ENCODE measurements at regions not wholly inside any gene's neighbourhood (a gene's known extent, or its start where the extent isn't known, plus 50 kb on each side); places are given as distances from the start of the nearest gene placed in this dataset.

GRCh38 chr12:97292588-97292987, 170.0 kb upstream of the RMST start:
- H3K4me3 ChIP-seq (ENCODE audit: low read depth, low read length) = no peak overlapping the region
- H3K4me1 ChIP-seq (ENCODE audit: control insufficient read depth, insufficient read depth, low read length) = no peaks in the 10 kb centered on the region
- POLR2A ChIA-PET = no interaction called here
- CTCF ChIA-PET = no interaction called here
- H3K27ac ChIP-seq (ENCODE audit: extremely low read depth, low read depth, low read length) = no peak overlapping the region
- no peaks in the 10 kb centered on the region for H3K36me3 ChIP-seq (ENCODE audit: control insufficient read depth in 2 of 2, insufficient read depth in 1 of 2, low read length in 2 of 2)
- TF ChIP-seq ZNF501 (tag by site-specific recombination; IDR thresholded peaks at IDR 0.05) (no peak), ZNF155 (tag by site-specific recombination; IDR thresholded peaks at IDR 0.05) (no peak), ZNF514 (tag by site-specific recombination; IDR thresholded peaks at IDR 0.05) (no peak), OSR2 (tag by site-specific recombination; IDR thresholded peaks at IDR 0.05) (no peak), ZNF26 (tag by site-specific recombination; IDR thresholded peaks at IDR 0.05) (no peak), GFI1B (tag by site-specific recombination; IDR thresholded peaks at IDR 0.05) (no peak), ZNF16 (tag by site-specific recombination; IDR thresholded peaks at IDR 0.05; ENCODE audit: low read depth) (no peak), TSHZ1 (tag by site-specific recombination; IDR thresholded peaks at IDR 0.05; ENCODE audit: borderline replicate concordance) (no peak), ZBTB49 (tag by site-specific recombination; IDR thresholded peaks at IDR 0.05; ENCODE audit: low read depth) (no peak)
- no peaks in the 10 kb centered on the region for H3K9me3 ChIP-seq (ENCODE audit: control insufficient read depth, insufficient read depth, low read depth, low read length)

GRCh38 chr12:97293541-97293940, 169.1 kb upstream of the RMST start:
- no peaks in the 10 kb centered on the region for H3K36me3 ChIP-seq (ENCODE audit: control insufficient read depth in 2 of 2, insufficient read depth in 1 of 2, low read length in 2 of 2)
- no peaks in the 10 kb centered on the region for H3K4me1 ChIP-seq (ENCODE audit: control insufficient read depth, insufficient read depth, low read length)
- CTCF ChIA-PET = interaction anchor here (1.0 kb wide), 1 partner anchor 10 kb away, joined by 3 read pairs; no protein-coding TSS in a partner anchor
- H3K4me3 ChIP-seq (ENCODE audit: low read depth, low read length) = no peak overlapping the region
- POLR2A ChIA-PET = no interaction called here
- H3K27ac ChIP-seq (ENCODE audit: extremely low read depth, low read depth, low read length) = no peak overlapping the region
- no peak for TF ChIP-seq ZNF571 (tag by site-specific recombination; IDR thresholded peaks at IDR 0.05)
- no peak for TF ChIP-seq ZNF449 (tag by site-specific recombination; IDR thresholded peaks at IDR 0.05)
- no peak for TF ChIP-seq AEBP2 (tag by site-specific recombination; IDR thresholded peaks at IDR 0.05; ENCODE audit: borderline replicate concordance)
- TF ChIP-seq SCRT2 (tag by site-specific recombination; IDR thresholded peaks at IDR 0.05) = no peak
- TF ChIP-seq ZNF19 (tag by site-specific recombination; IDR thresholded peaks at IDR 0.05; ENCODE audit: low read depth) = no peak
- no peak for TF ChIP-seq ZNF664 (tag by site-specific recombination; IDR thresholded peaks at IDR 0.05)
- TF ChIP-seq ZNF843 (tag by site-specific recombination; IDR thresholded peaks at IDR 0.05) = no peak
- no peaks in the 10 kb centered on the region for H3K9me3 ChIP-seq (ENCODE audit: control insufficient read depth, insufficient read depth, low read depth, low read length)
